ENCODE measurements at regions not wholly inside any gene's neighbourhood (a gene's known extent, or its start where the extent isn't known, plus 50 kb on each side); places are given as distances from the start of the nearest gene placed in this dataset.
"Not testable (repeated sequence)": the region's sequence is repeated elsewhere in the genome, so short reads cannot be mapped to it uniquely, and the experiment has no call there.

- TF ChIP-seq, protein P1, sequence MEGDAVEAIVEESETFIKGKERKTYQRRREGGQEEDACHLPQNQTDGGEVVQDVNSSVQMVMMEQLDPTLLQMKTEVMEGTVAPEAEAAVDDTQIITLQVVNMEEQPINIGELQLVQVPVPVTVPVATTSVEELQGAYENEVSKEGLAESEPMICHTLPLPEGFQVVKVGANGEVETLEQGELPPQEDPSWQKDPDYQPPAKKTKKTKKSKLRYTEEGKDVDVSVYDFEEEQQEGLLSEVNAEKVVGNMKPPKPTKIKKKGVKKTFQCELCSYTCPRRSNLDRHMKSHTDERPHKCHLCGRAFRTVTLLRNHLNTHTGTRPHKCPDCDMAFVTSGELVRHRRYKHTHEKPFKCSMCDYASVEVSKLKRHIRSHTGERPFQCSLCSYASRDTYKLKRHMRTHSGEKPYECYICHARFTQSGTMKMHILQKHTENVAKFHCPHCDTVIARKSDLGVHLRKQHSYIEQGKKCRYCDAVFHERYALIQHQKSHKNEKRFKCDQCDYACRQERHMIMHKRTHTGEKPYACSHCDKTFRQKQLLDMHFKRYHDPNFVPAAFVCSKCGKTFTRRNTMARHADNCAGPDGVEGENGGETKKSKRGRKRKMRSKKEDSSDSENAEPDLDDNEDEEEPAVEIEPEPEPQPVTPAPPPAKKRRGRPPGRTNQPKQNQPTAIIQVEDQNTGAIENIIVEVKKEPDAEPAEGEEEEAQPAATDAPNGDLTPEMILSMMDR (IDR thresholded peaks at IDR 0.05; ENCODE audit: low read depth, low read length) = not testable (repeated sequence)
- TF ChIP-seq, protein P2, sequence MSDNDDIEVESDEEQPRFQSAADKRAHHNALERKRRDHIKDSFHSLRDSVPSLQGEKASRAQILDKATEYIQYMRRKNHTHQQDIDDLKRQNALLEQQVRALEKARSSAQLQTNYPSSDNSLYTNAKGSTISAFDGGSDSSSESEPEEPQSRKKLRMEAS (IDR thresholded peaks at IDR 0.05; ENCODE audit: low read depth, low read length) = not testable (repeated sequence)
- not testable (repeated sequence) for TF ChIP-seq POLR2A (IDR thresholded peaks at IDR 0.05; ENCODE audit: extremely low read depth, insufficient read length)
Measured at GRCh38 chr15:20279056-20279455, 262.5 kb downstream of the GOLGA6L6 start.

All from NB4 (cell line).